C1 segment of cervical spinal cord (tissue), 14 donors: ENCODE measurements at regions not wholly inside any gene's neighbourhood (a gene's known extent, or its start where the extent isn't known, plus 50 kb on each side); places are given as distances from the start of the nearest gene placed in this dataset.
A peak's percentile ranks its signal among the peaks of the same experiment; 100 is the strongest.
"Not testable (repeated sequence)": the region's sequence is repeated elsewhere in the genome, so short reads cannot be mapped to it uniquely, and the experiment has no call there.

ENCODE experiments used
- DNase-seq, 14 donors: peaks; one replicate each; lab custom pipeline; 2025; lab: John Stamatoyannopoulos, UW

GRCh38 chr1:232170909-232171308 lies 459.0 kb downstream of the SIPA1L2 start:
- DNase-seq = no peak

- no peak for DNase-seq
Observed at GRCh38 chr1:232169436-232169835, 460.5 kb downstream of the SIPA1L2 start.

GRCh38 chr1:232168508-232168907 lies 461.4 kb downstream of the SIPA1L2 start:
- no peak for DNase-seq

- DNase-seq = no peak
Observed at GRCh38 chr1:232166942-232167341, 463.0 kb downstream of the SIPA1L2 start.

- no peak for DNase-seq
Observed at GRCh38 chr1:232164078-232164963, 465.6 kb downstream of the SIPA1L2 start.

- DNase-seq = no peak
Observed at GRCh38 chr1:232163533-232163932, 466.4 kb downstream of the SIPA1L2 start.

GRCh38 chr1:232162001-232162400 lies 467.9 kb downstream of the SIPA1L2 start:
- no peak for DNase-seq

GRCh38 chr1:232158558-232158957 lies 471.4 kb downstream of the SIPA1L2 start:
- not testable (repeated sequence) for DNase-seq

- not testable (repeated sequence) for DNase-seq
Observed at GRCh38 chr1:232156070-232156469, 473.9 kb downstream of the SIPA1L2 start.

GRCh38 chr1:232153652-232154051 lies 476.3 kb downstream of the SIPA1L2 start:
- DNase-seq = no peak

- DNase-seq = no peak
Observed at GRCh38 chr1:232150770-232151548, 479.0 kb downstream of the SIPA1L2 start.

- DNase-seq = no peak
Observed at GRCh38 chr1:232149287-232150201, 480.4 kb downstream of the SIPA1L2 start.

GRCh38 chr1:232147215-232147614 lies 482.7 kb downstream of the SIPA1L2 start:
- DNase-seq = no peak

- no peak for DNase-seq
Observed at GRCh38 chr1:232146514-232146913, 483.4 kb downstream of the SIPA1L2 start.

GRCh38 chr1:232145768-232146167 lies 484.2 kb downstream of the SIPA1L2 start:
- DNase-seq = no peak

- no peak for DNase-seq
Observed at GRCh38 chr1:232144696-232145230, 485.2 kb downstream of the SIPA1L2 start.

GRCh38 chr1:232143315-232143886 lies 486.5 kb downstream of the SIPA1L2 start:
- no peak for DNase-seq

- peak in 5 of 14 donors; percentile 2 to 46 (median 5) for DNase-seq
Observed at GRCh38 chr1:232142403-232143314, 487.3 kb downstream of the SIPA1L2 start.

GRCh38 chr1:232141167-232141448 lies 488.8 kb downstream of the SIPA1L2 start:
- not testable (repeated sequence) for DNase-seq
